ENCODE measurements at regions not wholly inside any gene's neighbourhood (a gene's known extent, or its start where the extent isn't known, plus 50 kb on each side); places are given as distances from the start of the nearest gene placed in this dataset.

GRCh38 chr11:15695096-15695721, 580.5 kb downstream of the INSC start:
- no peaks in the 10 kb centered on the region for H3K27me3 ChIP-seq
- no peak for DNase-seq (ENCODE audit: low spot score in 2 of 2)

GRCh38 chr11:15696069-15696468, 581.3 kb downstream of the INSC start:
- no peaks in the 10 kb centered on the region for H3K4me1 ChIP-seq
- intact Hi-C loops (cut with DNase I; ENCODE audit: low total_unique reads): no loop called here
- no peaks in the 10 kb centered on the region for H3K9me3 ChIP-seq
- no peak for DNase-seq (ENCODE audit: low spot score in 2 of 2)
- no peak overlapping the region for H3K4me3 ChIP-seq
- no peak overlapping the region for H3K27ac ChIP-seq
- H3K27me3 ChIP-seq: no peaks in the 10 kb centered on the region
- TF ChIP-seq POLR2A (IDR thresholded peaks at IDR 0.05) (no peak), POLR2AphosphoS5 (IDR thresholded peaks at IDR 0.05) (no peak)
- TF ChIP-seq, protein P1, sequence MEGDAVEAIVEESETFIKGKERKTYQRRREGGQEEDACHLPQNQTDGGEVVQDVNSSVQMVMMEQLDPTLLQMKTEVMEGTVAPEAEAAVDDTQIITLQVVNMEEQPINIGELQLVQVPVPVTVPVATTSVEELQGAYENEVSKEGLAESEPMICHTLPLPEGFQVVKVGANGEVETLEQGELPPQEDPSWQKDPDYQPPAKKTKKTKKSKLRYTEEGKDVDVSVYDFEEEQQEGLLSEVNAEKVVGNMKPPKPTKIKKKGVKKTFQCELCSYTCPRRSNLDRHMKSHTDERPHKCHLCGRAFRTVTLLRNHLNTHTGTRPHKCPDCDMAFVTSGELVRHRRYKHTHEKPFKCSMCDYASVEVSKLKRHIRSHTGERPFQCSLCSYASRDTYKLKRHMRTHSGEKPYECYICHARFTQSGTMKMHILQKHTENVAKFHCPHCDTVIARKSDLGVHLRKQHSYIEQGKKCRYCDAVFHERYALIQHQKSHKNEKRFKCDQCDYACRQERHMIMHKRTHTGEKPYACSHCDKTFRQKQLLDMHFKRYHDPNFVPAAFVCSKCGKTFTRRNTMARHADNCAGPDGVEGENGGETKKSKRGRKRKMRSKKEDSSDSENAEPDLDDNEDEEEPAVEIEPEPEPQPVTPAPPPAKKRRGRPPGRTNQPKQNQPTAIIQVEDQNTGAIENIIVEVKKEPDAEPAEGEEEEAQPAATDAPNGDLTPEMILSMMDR (IDR thresholded peaks at IDR 0.05): no peak
- H3K36me3 ChIP-seq: no peaks in the 10 kb centered on the region

More at GRCh38 chr11:15695096-15695721, 580.5 kb downstream of the INSC start:
- H3K27ac ChIP-seq: no peak overlapping the region
- H3K4me1 ChIP-seq: no peaks in the 10 kb centered on the region
- H3K36me3 ChIP-seq: no peaks in the 10 kb centered on the region
- no peak overlapping the region for H3K4me3 ChIP-seq
- intact Hi-C loops (cut with DNase I; ENCODE audit: low total_unique reads): no loop called here
- no peak for TF ChIP-seq POLR2A (IDR thresholded peaks at IDR 0.05)
- TF ChIP-seq POLR2AphosphoS5 (IDR thresholded peaks at IDR 0.05): no peak
- TF ChIP-seq, protein P1 (IDR thresholded peaks at IDR 0.05): no peak
- no peaks in the 10 kb centered on the region for H3K9me3 ChIP-seq

- no peak overlapping the region for H3K27ac ChIP-seq
- H3K27me3 ChIP-seq: peaks cover 0 to 5% of the 10 kb centered on the region in 2 donors
- H3K9me3 ChIP-seq: no peaks in the 10 kb centered on the region
- intact Hi-C loops (cut with DNase I; ENCODE audit: low total_unique reads): no loop called here
- TF ChIP-seq POLR2A (IDR thresholded peaks at IDR 0.05) (no peak), POLR2AphosphoS5 (IDR thresholded peaks at IDR 0.05) (no peak)
- TF ChIP-seq, protein P1 (IDR thresholded peaks at IDR 0.05): no peak
- no peak overlapping the region for H3K4me3 ChIP-seq
- no peaks in the 10 kb centered on the region for H3K4me1 ChIP-seq
- H3K36me3 ChIP-seq: no peaks in the 10 kb centered on the region
- no peak for DNase-seq (ENCODE audit: low spot score in 2 of 2)
Observed at GRCh38 chr11:15697437-15698236, 582.9 kb downstream of the INSC start.

GRCh38 chr11:15698855-15699254, 584.1 kb downstream of the INSC start:
- Histone ChIP-seq H3K36me3 (no peaks in the 10 kb centered on the region), H3K4me1 (no peaks in the 10 kb centered on the region), H3K4me3 (no peak overlapping the region), H3K9me3 (no peaks in the 10 kb centered on the region), H3K27ac (no peak overlapping the region), H3K27me3 (peaks cover 0 to 13% of the 10 kb centered on the region in 2 donors)
- intact Hi-C loops (cut with DNase I; ENCODE audit: low total_unique reads): no loop called here
- no peak for TF ChIP-seq POLR2AphosphoS5 (IDR thresholded peaks at IDR 0.05)
- TF ChIP-seq, protein P1 (IDR thresholded peaks at IDR 0.05): no peak
- no peak for DNase-seq (ENCODE audit: low spot score in 2 of 2)

DNA sequence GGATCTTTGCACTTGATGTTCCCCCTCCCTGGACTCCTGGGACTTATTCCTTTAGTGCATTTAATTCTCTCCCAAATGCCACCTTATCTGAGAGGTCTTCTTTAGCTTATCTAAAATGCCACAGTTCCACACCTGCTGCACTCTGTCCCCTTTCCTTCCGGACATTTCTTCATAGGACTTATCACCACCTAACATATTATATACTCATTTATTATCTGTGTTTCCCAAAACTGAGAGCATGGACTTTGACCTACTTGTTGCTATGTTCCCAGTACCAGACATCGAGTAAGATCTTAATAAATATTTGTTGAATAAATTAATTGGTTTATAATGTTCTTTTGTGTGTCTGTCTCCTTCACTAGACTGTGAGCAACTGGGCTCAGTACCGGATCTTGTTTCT, 585.3 kb downstream of the INSC start:
- intact Hi-C loops (cut with DNase I; ENCODE audit: low total_unique reads): no loop called here
- no peaks in the 10 kb centered on the region for H3K9me3 ChIP-seq
- H3K27ac ChIP-seq: no peak overlapping the region
- no peaks in the 10 kb centered on the region for H3K36me3 ChIP-seq
- H3K27me3 ChIP-seq: peaks cover 0 to 13% of the 10 kb centered on the region in 2 donors
- TF ChIP-seq POLR2AphosphoS5 (IDR thresholded peaks at IDR 0.05) (no peak), POLR2A (IDR thresholded peaks at IDR 0.05) (no peak)
- TF ChIP-seq, protein P1 (IDR thresholded peaks at IDR 0.05): no peak
- H3K4me3 ChIP-seq: no peak overlapping the region
- no peak for DNase-seq (ENCODE audit: low spot score in 2 of 2)
- H3K4me1 ChIP-seq: no peaks in the 10 kb centered on the region

Measured in breast epithelium (tissue), 4 donors.